ENCODE measurements at regions not wholly inside any gene's neighbourhood (a gene's known extent, or its start where the extent isn't known, plus 50 kb on each side); places are given as distances from the start of the nearest gene placed in this dataset.

DNA sequence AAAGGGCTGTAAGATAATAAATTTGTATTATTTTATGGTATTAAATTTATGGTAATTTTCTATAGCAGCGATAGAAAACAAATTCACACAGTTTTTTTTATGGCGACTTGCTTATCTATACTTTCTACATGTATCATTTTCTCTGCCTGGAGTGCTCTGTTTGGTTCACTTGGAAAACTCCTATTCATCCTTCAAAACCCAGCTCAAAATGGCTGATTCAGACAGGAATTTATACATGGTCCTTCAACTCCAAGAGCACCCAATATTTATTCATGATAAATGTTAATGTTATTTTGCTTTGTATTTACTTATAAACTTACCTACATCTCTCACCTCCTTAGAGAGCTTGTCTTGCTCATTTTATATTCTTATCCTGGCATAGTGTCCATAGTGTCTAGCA, 55.6 kb upstream of the SSX2IP start:
- H3K36me3 Mint-ChIP-seq (ENCODE audit: low read depth) = no peaks in the 10 kb centered on the region
- DNase-seq = no peak
- no peaks in the 10 kb centered on the region for H3K36me3 ChIP-seq (ENCODE audit: control insufficient read depth, insufficient read depth, low read length)
- no peak overlapping the region for H3K27ac Mint-ChIP-seq
- peaks cover 5% of the 10 kb centered on the region for H3K27me3 ChIP-seq (ENCODE audit: control insufficient read depth, insufficient read depth, low read length, poor library complexity, severe bottlenecking)
- 83 to 93% methylated on average over 1 to 2 of the region's 2 CpGs for WGBS, 2 experiments (ENCODE audit: insufficient coverage in 1 of 2, insufficient read length in 1 of 2)
- H3K4me1 ChIP-seq (ENCODE audit: control insufficient read depth, insufficient read depth, low read length) = peaks cover 16% of the 10 kb centered on the region
- no peaks in the 10 kb centered on the region for H3K9me3 ChIP-seq (ENCODE audit: control insufficient read depth, low read length)
- peaks cover 52% of the 10 kb centered on the region for H3K27me3 Mint-ChIP-seq (ENCODE audit: insufficient read depth)
- no peak overlapping the region for H3K9ac ChIP-seq (ENCODE audit: extremely low read depth, low read length, poor library complexity, severe bottlenecking)
- no peak overlapping the region for H3K4me3 Mint-ChIP-seq
- H3K4me1 Mint-ChIP-seq = peaks cover 19% of the 10 kb centered on the region
- H3K27ac ChIP-seq (ENCODE audit: low read depth, low read length) = no peak overlapping the region
- TF ChIP-seq, protein P1, sequence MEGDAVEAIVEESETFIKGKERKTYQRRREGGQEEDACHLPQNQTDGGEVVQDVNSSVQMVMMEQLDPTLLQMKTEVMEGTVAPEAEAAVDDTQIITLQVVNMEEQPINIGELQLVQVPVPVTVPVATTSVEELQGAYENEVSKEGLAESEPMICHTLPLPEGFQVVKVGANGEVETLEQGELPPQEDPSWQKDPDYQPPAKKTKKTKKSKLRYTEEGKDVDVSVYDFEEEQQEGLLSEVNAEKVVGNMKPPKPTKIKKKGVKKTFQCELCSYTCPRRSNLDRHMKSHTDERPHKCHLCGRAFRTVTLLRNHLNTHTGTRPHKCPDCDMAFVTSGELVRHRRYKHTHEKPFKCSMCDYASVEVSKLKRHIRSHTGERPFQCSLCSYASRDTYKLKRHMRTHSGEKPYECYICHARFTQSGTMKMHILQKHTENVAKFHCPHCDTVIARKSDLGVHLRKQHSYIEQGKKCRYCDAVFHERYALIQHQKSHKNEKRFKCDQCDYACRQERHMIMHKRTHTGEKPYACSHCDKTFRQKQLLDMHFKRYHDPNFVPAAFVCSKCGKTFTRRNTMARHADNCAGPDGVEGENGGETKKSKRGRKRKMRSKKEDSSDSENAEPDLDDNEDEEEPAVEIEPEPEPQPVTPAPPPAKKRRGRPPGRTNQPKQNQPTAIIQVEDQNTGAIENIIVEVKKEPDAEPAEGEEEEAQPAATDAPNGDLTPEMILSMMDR (conservative IDR thresholded peaks at IDR 0.05) = no peak
- H3K4me3 ChIP-seq (ENCODE audit: low read length) = no peak overlapping the region
- H3K9me3 Mint-ChIP-seq = no peaks in the 10 kb centered on the region

DNA sequence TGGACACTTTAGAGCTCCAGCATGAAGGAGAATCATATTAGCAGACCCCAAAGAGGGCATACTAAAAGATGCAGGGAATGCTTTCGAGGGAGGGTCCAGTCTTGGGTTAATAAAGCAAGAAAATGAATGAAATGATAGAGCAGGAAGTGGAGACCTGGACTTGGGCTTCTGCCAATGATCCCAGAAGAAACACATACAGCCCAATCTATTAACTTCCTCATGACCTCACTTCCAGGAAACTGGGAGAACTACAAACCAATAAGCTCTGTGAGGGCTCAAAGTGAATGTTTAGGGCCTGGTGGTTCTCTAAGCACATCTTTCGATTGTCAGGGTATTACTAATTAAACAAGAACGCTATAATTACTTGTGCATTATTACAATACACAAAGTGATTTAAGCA, 53.6 kb upstream of the SSX2IP start:
- H3K4me3 Mint-ChIP-seq = no peak overlapping the region
- TF ChIP-seq, protein P1 (conservative IDR thresholded peaks at IDR 0.05) = no peak
- Histone ChIP-seq H3K4me1 (ENCODE audit: control insufficient read depth, insufficient read depth, low read length) (peaks cover 12% of the 10 kb centered on the region), H3K27me3 (ENCODE audit: control insufficient read depth, insufficient read depth, low read length, poor library complexity, severe bottlenecking) (peaks cover 5% of the 10 kb centered on the region), H3K4me3 (ENCODE audit: low read length) (no peak overlapping the region), H3K27ac (ENCODE audit: low read depth, low read length) (no peak overlapping the region), H3K9me3 (ENCODE audit: control insufficient read depth, low read length) (no peaks in the 10 kb centered on the region), H3K9ac (ENCODE audit: extremely low read depth, low read length, poor library complexity, severe bottlenecking) (no peak overlapping the region), H3K36me3 (ENCODE audit: control insufficient read depth, insufficient read depth, low read length) (no peaks in the 10 kb centered on the region)
- no peaks in the 10 kb centered on the region for H3K36me3 Mint-ChIP-seq (ENCODE audit: low read depth)
- H3K27me3 Mint-ChIP-seq (ENCODE audit: insufficient read depth) = peaks cover 35% of the 10 kb centered on the region
- peaks cover 16% of the 10 kb centered on the region for H3K4me1 Mint-ChIP-seq
- DNase-seq = no peak
- 90% methylated on average over 2 of the region's 3 CpGs; no CpG with 5 or more reads in 1 of the 2 experiments for WGBS, 2 experiments (ENCODE audit: insufficient coverage in 1 of 2, insufficient read length in 1 of 2)
- no peaks in the 10 kb centered on the region for H3K9me3 Mint-ChIP-seq
- H3K27ac Mint-ChIP-seq = no peak overlapping the region

DNA sequence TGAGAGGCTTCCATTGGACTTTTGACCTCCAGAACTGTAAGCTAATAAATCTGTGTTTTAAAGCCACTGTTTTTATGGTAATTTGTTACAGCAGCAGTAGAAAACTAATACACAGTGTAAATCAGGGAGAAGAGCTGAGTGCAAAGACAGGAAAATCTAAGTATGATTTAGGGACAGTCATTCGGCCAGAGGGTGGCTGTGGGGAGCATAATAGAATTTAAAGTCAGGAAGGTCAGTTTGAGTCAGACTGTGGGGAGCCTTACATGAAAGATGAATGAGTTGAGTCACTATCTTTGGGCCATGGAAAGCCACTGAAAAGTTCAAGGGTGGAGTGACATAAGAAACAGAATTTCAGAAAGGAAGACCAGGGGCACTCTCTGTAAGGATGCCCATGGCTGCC, 52.4 kb upstream of the SSX2IP start:
- peaks cover 10% of the 10 kb centered on the region for H3K4me1 ChIP-seq (ENCODE audit: control insufficient read depth, insufficient read depth, low read length)
- peaks cover 35% of the 10 kb centered on the region for H3K27me3 Mint-ChIP-seq (ENCODE audit: insufficient read depth)
- no peak overlapping the region for H3K27ac ChIP-seq (ENCODE audit: low read depth, low read length)
- no peaks in the 10 kb centered on the region for H3K9me3 Mint-ChIP-seq
- no peaks in the 10 kb centered on the region for H3K36me3 Mint-ChIP-seq (ENCODE audit: low read depth)
- no peak overlapping the region for H3K27ac Mint-ChIP-seq
- H3K9me3 ChIP-seq (ENCODE audit: control insufficient read depth, low read length) = no peaks in the 10 kb centered on the region
- H3K4me3 Mint-ChIP-seq = no peak overlapping the region
- TF ChIP-seq, protein P1 (conservative IDR thresholded peaks at IDR 0.05) = no peak
- WGBS, 2 experiments (ENCODE audit: insufficient coverage in 1 of 2, insufficient read length in 1 of 2) = 78 to 94% methylated on average over 1 of the region's 1 CpG
- H3K27me3 ChIP-seq (ENCODE audit: control insufficient read depth, insufficient read depth, low read length, poor library complexity, severe bottlenecking) = peaks cover 5% of the 10 kb centered on the region
- DNase-seq = no peak
- H3K4me1 Mint-ChIP-seq = peaks cover 10% of the 10 kb centered on the region
- H3K4me3 ChIP-seq (ENCODE audit: low read length) = no peak overlapping the region
- H3K9ac ChIP-seq (ENCODE audit: extremely low read depth, low read length, poor library complexity, severe bottlenecking) = no peak overlapping the region
- no peaks in the 10 kb centered on the region for H3K36me3 ChIP-seq (ENCODE audit: control insufficient read depth, insufficient read depth, low read length)
